GM19324 (cell line): ENCODE measurements at regions not wholly inside any gene's neighbourhood (a gene's known extent, or its start where the extent isn't known, plus 50 kb on each side); places are given as distances from the start of the nearest gene placed in this dataset.
"Not testable (repeated sequence)": the region's sequence is repeated elsewhere in the genome, so short reads cannot be mapped to it uniquely, and the experiment has no call there.

Experiments used
- ATAC-seq: cut with Tn5 transposase; IDR thresholded peaks from one replicate; pipeline ENCODE4 v1.9.1; 2021; ENCODE audit warnings: mild to moderate bottlenecking, moderate library complexity; ENCODE audit not compliant: unreplicated experiment, low FRiP score

- no peak for ATAC-seq
These were observed 229.6 kb upstream of the ZNF217 start for GRCh38 chr20:53823121-53823764.

GRCh38 chr20:53822534-53822933 is 228.9 kb upstream of the ZNF217 start:
- ATAC-seq, result no peak

- ATAC-seq, result no peak
These were observed 226.4 kb upstream of the ZNF217 start for GRCh38 chr20:53819973-53820451.

- ATAC-seq, result no peak
These were observed 225.0 kb upstream of the ZNF217 start for GRCh38 chr20:53818457-53819177.

GRCh38 chr20:53817513-53817912 is 223.9 kb upstream of the ZNF217 start:
- ATAC-seq, result not testable (repeated sequence)

- ATAC-seq, result no peak
These were observed 223.3 kb upstream of the ZNF217 start for GRCh38 chr20:53816872-53817398.

GRCh38 chr20:53815509-53815908 is 221.9 kb upstream of the ZNF217 start:
- no peak for ATAC-seq

- ATAC-seq, result no peak
These were observed 220.4 kb upstream of the ZNF217 start for GRCh38 chr20:53814060-53814459.

GRCh38 chr20:53813636-53814035 is 220.0 kb upstream of the ZNF217 start:
- ATAC-seq, result no peak

GRCh38 chr20:53811577-53811976 is 217.9 kb upstream of the ZNF217 start:
- no peak for ATAC-seq

GRCh38 chr20:53810661-53811355 is 217.2 kb upstream of the ZNF217 start:
- ATAC-seq, result no peak

GRCh38 chr20:53809728-53810365 is 216.2 kb upstream of the ZNF217 start:
- ATAC-seq, result no peak

- ATAC-seq, result no peak
These were observed 215.6 kb upstream of the ZNF217 start for GRCh38 chr20:53809217-53809616.

- ATAC-seq, result no peak
These were observed 215.1 kb upstream of the ZNF217 start for GRCh38 chr20:53808733-53809132.

GRCh38 chr20:53808302-53808701 is 214.7 kb upstream of the ZNF217 start:
- ATAC-seq, result not testable (repeated sequence)

GRCh38 chr20:53806683-53807401 is 213.2 kb upstream of the ZNF217 start:
- no peak for ATAC-seq

- no peak for ATAC-seq
These were observed 212.3 kb upstream of the ZNF217 start for GRCh38 chr20:53805895-53806384.

- no peak for ATAC-seq
These were observed 211.6 kb upstream of the ZNF217 start for GRCh38 chr20:53804920-53805894.

- ATAC-seq, result not testable (repeated sequence)
These were observed 210.7 kb upstream of the ZNF217 start for GRCh38 chr20:53804308-53804707.
